ENCODE measurements at regions not wholly inside any gene's neighbourhood (a gene's known extent, or its start where the extent isn't known, plus 50 kb on each side); places are given as distances from the start of the nearest gene placed in this dataset.
"Not testable (repeated sequence)": the region's sequence is repeated elsewhere in the genome, so short reads cannot be mapped to it uniquely, and the experiment has no call there.

DNA sequence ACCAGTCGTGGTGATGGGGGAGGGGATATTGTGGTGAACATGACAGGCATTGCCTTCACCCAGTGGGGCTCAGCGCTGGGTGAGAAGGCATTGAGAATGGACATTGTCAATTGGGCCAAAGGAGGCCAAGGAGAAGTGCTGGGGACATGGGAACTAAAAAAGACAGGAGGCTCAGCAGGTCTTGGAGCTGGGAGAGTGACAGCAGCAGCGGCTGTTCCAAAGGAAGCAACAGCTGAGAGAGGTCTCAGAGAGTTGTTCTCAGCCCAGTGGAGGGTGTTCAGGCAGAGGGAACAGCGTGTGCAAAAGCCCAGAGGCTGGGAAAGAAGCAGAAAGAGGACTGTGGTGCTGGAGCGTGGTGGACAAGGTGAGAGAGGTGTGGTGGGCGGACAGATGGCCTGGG lies 56.6 kb upstream of the ASNS start:
- DNase-seq (ENCODE audit: insufficient read length); FAIRE-seq: not testable (repeated sequence)

DNA sequence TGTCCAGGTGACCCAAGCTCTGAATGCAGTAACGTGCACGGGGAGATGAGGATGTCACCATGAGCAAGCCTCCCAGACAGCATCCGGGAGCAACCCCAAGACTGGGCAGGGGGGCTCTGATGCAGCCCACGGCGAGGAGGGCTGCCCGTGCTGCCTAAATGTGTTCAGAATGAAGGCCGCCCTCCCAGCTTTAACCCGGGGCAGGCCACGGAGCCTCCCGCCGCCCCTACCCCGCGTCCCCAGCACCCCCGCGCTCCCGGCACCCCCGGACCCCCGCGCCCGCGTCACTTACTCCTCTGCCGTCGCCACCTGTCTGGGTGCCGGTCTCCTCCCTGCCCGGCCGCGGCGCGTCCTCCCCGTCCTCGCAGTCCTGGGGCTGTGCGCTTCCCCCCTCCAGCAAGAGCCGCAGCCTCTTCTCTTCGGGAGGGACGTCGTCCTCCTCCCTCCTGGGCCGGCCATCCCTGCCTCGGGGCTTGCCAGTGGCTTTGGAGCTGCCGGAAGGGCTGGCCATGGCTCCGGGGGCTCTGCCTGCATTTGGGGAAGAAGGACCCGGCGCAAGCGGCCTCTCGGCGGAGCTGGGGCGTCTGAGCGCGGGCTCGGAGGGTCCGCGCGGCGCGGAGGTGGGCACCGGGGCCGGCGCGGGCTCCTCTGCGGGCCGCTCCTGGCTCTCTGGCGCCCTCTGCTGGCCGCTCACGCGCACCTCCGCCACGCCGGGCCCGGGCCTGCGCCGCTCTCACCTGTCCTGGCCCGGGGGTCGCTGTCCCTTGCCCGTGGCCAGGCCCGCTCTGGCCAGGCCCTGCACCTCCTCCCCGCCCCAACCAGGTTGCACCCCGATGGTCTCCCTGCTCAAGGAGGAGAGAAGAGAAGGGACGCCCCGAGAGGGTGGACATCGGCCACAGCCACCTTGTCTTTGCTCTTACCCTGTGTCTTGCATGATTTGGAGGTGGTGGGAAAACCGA lies 55.9 kb upstream of the ASNS start:
- DNase-seq (ENCODE audit: insufficient read length): peak; percentile 66
- not testable (repeated sequence) for FAIRE-seq

Measured in GM12892 (cell line).